ENCODE measurements at regions not wholly inside any gene's neighbourhood (a gene's known extent, or its start where the extent isn't known, plus 50 kb on each side); places are given as distances from the start of the nearest gene placed in this dataset.

DNA sequence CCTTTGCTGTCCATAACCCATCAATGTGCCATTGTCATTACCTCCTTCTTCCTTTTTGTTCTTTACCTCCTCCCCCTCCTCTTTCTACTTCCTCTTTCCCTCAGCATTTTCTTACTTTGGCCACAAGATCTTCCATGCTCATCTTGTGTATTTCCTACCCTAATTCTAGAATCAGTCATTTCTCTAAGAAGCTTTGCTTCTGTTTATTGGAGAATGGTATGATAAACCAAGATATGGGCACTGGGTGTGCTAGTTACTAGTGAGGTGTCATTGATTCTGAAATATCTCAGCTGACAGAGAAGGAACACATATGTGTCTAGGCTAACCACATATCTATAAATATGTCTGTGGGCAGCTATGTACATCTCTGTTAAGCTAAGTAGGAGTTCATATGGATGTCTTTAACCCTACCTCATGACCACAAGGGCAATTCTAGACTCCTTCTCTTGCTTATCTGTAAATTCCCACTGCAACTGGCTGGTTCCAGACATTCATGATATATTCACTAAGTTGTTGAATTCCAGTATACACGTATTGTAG lies 2051.3 kb upstream of the CDH9 start:
- no peak for DNase-seq

GRCh38 chr5:29085142-29085541 lies 2046.8 kb upstream of the CDH9 start:
- DNase-seq, result no peak

DNA sequence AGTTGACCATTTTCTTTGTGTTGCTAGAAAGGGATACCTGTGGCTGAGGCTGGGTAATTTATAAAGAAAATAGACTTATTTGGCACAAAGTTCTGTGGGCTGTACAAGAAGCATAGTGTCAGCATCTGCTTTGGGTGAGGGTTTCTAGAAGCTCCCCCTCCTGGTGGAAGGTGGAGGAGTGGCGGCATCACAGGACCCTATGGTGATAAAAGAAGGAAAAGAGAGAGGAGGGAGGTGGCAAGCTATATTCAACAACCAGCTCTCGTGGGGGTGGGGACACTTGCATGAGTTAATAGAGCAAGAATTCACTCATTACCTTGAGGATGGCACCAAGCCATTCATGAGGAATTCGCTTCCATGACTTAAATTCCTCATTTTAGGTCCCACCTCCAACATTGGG lies 2041.4 kb upstream of the CDH9 start:
- no peak for DNase-seq

DNA sequence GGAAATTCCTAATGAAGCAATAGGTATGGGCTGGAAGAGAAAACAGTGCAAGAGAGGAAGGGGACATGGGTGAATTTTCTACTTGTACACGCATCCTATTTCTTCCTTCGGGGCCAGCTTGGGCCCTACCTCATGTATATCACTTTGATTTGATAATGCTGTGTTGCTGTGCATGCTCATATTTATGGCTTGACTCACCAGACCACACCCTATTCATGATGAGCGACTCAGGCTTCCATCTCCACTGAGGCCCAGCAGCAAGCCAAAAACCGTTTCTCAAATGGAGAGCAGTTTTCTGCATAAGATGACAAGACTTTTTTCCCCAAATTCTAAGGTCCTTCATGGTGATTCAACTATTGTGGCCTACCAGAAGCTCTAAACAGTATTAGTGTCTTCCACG lies 2039.1 kb upstream of the CDH9 start:
- no peak for DNase-seq

DNA sequence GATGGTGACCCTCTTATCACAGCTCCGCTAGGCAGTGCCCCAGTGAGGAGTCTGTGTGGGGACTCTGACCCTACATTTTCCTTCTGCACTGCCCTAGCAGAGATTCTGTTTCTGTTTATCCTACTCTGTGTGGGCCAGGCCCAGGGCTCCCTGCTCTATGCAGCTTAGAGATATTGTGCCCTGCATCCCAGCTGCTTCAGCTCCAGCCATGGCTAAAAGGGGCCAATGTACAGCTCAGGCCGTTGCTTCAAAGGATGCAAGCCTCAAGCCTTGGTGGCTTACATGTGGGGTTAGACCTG lies 2030.7 kb upstream of the CDH9 start:
- DNase-seq, result no peak

- no peak for DNase-seq
These were observed 2023.0 kb upstream of the CDH9 start for GRCh38 chr5:29061381-29061780.

GRCh38 chr5:29054694-29055093 lies 2016.3 kb upstream of the CDH9 start:
- DNase-seq, result no peak

- no peak for DNase-seq
These were observed 2015.9 kb upstream of the CDH9 start for GRCh38 chr5:29054282-29054681.

GRCh38 chr5:29051509-29051908 lies 2013.1 kb upstream of the CDH9 start:
- no peak for DNase-seq

- no peak for DNase-seq
These were observed 2003.8 kb upstream of the CDH9 start for GRCh38 chr5:29042152-29042551.

DNA sequence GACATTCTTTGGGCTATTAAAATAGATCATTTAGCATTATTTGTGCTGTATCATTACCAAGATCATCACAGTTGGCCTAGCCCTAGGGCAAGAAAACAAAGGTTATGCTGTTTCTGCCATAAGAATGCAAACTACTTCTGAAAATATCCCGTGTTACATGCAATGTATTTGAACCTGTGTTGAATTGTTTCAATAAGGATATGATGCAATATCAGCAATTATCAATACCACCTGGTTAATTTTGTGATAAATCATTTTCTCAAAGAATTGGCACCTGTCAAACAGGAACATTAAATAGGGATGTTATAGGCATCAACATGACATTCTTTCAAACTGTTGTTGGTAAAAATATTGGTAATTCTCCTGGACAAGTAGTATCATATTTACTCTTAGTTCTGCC lies 2002.0 kb upstream of the CDH9 start:
- no peak for DNase-seq

- no peak for DNase-seq
These were observed 2001.6 kb upstream of the CDH9 start for GRCh38 chr5:29039994-29040393.

- DNase-seq, result no peak
These were observed 1999.3 kb upstream of the CDH9 start for GRCh38 chr5:29037716-29038115.

GRCh38 chr5:29024052-29024451 lies 1985.7 kb upstream of the CDH9 start:
- no peak for DNase-seq

- DNase-seq, result no peak
These were observed 1985.2 kb upstream of the CDH9 start for GRCh38 chr5:29023541-29023940.

- no peak for DNase-seq
These were observed 1979.1 kb upstream of the CDH9 start for GRCh38 chr5:29017501-29017900.

DNA sequence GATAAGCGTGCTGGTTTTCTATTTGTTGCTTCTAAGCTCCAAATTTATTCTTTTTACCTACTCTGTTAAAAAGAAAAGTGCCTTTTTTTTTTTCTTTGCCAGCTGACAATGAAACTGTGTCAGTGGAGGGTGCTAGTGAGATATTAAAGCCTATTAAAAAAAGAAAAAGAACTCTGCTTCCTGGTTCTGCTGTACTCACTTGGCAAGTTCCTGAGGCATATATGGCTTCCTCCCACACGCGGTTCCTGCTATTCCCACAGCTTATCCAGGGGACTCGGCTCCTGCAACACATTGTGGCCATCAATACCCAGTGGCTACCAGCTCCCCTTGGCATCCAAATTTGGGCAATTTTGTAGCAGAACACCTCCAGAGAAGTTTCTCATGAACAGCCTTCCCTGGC lies 1977.7 kb upstream of the CDH9 start:
- DNase-seq, result no peak

GRCh38 chr5:29015523-29015922 lies 1977.1 kb upstream of the CDH9 start:
- no peak for DNase-seq

DNA sequence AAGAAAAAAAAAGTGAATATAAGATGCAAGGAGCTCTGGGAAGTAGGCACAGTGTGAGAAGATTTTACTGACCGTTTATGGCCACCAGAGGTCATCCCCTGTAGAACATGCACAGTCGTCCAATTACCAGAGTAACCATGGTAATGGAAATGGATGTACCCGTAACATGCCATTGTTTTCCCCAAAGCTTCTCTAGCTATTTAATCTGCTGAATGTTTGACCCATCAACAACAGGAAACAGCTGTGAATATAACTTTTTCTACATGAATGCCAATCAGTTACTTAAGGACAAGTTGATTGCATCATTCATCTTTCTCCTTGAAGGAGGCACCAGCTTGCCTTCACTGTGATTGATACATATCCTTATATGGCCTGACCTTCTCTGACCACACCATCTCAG lies 1967.0 kb upstream of the CDH9 start:
- no peak for DNase-seq

GRCh38 chr5:29002481-29002880 lies 1964.1 kb upstream of the CDH9 start:
- no peak for DNase-seq

- DNase-seq, result no peak
These were observed 1963.3 kb upstream of the CDH9 start for GRCh38 chr5:29001666-29002065.

GRCh38 chr5:28984639-28985038 lies 1946.3 kb upstream of the CDH9 start:
- no peak for DNase-seq

GRCh38 chr5:28975508-28975907 lies 1937.1 kb upstream of the CDH9 start:
- no peak for DNase-seq

DNA sequence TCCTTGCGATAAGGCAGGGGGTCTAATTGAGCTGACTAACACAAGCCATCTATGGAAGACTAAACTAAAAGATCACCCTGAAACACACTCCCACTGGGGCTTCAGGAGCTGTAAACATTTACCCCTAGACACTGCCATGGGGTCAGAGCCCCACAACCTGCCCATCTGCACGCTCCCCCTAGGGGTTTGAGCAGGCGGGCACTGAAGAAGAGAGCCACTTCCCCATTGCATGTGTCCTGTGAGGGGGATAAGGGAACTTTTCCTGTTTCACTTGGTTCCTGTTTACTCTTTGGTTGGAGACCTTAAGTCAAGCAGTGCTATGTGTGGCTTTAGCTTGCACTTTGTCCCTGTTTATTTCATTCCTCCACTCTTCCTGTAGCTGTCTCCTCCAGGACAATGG lies 1929.5 kb upstream of the CDH9 start:
- no peak for DNase-seq

GRCh38 chr5:28961816-28962215 lies 1923.4 kb upstream of the CDH9 start:
- DNase-seq, result no peak

- no peak for DNase-seq
These were observed 1920.2 kb upstream of the CDH9 start for GRCh38 chr5:28958581-28958980.
